HK-2 (cell line): ENCODE measurements at regions not wholly inside any gene's neighbourhood (a gene's known extent, or its start where the extent isn't known, plus 50 kb on each side); places are given as distances from the start of the nearest gene placed in this dataset.

ENCODE experiments used
- DNase-seq: peaks from one replicate; pipeline ENCODE4 v3.0.0-alpha.2; 2018; ENCODE audit not compliant: unreplicated experiment

GRCh38 chr17:79153367-79154130 lies 78.9 kb downstream of the ENGASE start:
- no peak for DNase-seq

- DNase-seq = no peak
Observed at GRCh38 chr17:79152636-79153035, 78.0 kb downstream of the ENGASE start.

- DNase-seq = no peak
Observed at GRCh38 chr17:79152110-79152509, 77.5 kb downstream of the ENGASE start.

GRCh38 chr17:79150799-79151198 lies 76.2 kb downstream of the ENGASE start:
- DNase-seq = no peak

GRCh38 chr17:79150035-79150733 lies 75.6 kb downstream of the ENGASE start:
- DNase-seq = no peak

- no peak for DNase-seq
Observed at GRCh38 chr17:79148584-79148983, 74.0 kb downstream of the ENGASE start.

GRCh38 chr17:79147746-79148506 lies 73.3 kb downstream of the ENGASE start:
- no peak for DNase-seq

- DNase-seq = no peak
Observed at GRCh38 chr17:79146562-79146961, 71.9 kb downstream of the ENGASE start.

- no peak for DNase-seq
Observed at GRCh38 chr17:79145548-79145947, 70.9 kb downstream of the ENGASE start.

GRCh38 chr17:79144133-79144532 lies 69.5 kb downstream of the ENGASE start:
- DNase-seq = no peak

GRCh38 chr17:79142375-79142774 lies 67.8 kb downstream of the ENGASE start:
- no peak for DNase-seq

GRCh38 chr17:79141578-79142355 lies 67.1 kb downstream of the ENGASE start:
- no peak for DNase-seq

GRCh38 chr17:79138826-79139225 lies 64.2 kb downstream of the ENGASE start:
- DNase-seq = no peak

GRCh38 chr17:79137789-79138165 lies 63.2 kb downstream of the ENGASE start:
- no peak for DNase-seq

GRCh38 chr17:79137015-79137788 lies 62.6 kb downstream of the ENGASE start:
- DNase-seq = no peak

- DNase-seq = no peak
Observed at GRCh38 chr17:79136596-79136995, 62.0 kb downstream of the ENGASE start.
